Fibroblast of skin of back (primary cell): ENCODE measurements at regions not wholly inside any gene's neighbourhood (a gene's known extent, or its start where the extent isn't known, plus 50 kb on each side); places are given as distances from the start of the nearest gene placed in this dataset.
"Not testable (repeated sequence)": the region's sequence is repeated elsewhere in the genome, so short reads cannot be mapped to it uniquely, and the experiment has no call there.

ENCODE experiments used
- DNase-seq: peaks from one replicate; pipeline ENCODE4 v3.0.0-alpha.2; 2013

DNA sequence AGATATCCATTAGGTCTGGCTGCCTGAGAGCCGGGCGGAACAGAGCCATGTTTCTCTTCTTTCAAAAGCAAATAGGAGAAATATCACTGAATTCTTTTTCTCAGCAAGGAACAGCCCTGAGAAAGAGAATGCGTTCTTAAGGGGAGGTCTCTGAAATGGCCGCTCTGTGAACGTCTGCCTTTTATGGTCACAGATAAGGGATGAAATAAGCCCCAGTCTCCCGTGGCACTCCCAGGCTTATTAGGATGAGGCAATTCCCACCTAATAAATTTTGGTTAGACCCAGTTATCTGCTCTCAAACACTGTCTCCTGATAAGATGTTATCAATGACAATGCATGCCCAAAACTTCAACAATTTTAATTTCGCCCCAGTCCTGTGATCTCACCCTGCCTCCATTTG lies 133.4 kb upstream of the KCNJ18 start:
- DNase-seq: not testable (repeated sequence)

DNA sequence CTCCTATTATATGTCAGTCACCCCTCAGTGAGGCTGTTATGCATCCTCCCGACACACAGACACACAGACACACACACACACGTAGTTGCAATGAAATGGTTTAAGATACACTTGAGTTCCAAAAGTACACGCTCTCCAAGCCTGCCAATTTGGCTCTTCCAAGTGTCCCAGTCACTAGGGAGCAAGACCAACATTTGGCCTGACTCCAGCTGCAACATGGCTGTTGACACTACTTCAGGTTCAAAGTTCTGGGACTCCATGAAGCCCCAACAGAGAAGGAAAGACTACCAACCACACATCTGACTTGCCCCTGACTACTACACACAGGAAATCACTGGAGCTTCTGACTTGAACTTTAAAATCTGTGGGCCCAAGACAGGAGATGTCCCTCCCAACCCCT lies 128.1 kb upstream of the KCNJ18 start:
- no peak for DNase-seq

DNA sequence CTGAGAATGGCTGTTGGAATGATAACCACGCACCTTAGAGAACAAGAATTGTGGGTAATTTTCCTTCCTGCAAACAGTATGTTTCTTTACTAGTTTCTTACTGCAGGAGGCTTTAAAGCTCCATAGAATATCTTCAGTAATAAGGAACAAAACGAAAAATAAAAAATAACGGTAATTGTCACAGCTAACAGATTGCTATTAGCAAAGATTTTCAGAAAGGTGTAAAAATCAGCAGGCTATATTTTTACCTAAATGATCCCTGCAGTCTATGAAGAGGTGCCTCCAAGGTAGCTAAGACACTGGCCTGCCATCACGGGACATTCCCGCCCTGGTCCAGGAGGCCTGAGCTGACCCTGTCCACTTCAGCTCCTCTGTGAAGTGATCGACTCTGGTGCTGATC lies 127.6 kb upstream of the KCNJ18 start:
- DNase-seq: not testable (repeated sequence)

DNA sequence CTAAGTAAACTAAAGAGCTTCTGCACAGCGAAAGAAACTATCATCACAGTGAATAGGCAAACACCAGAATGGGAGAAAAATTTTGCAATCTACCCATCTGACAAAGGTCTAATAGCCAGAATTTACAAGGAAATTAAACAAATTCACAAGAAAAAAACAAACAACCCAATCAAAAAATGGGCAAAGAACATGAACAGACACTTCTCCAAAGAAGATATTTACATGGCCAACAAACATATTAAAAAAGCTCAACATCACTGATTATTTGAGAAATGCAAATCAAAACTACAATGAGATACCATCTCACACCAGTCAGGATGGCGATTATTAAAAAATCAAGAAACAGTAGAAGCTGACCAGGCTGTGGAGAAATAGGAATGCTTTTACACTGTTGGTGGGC lies 121.9 kb upstream of the KCNJ18 start:
- DNase-seq: not testable (repeated sequence)

DNA sequence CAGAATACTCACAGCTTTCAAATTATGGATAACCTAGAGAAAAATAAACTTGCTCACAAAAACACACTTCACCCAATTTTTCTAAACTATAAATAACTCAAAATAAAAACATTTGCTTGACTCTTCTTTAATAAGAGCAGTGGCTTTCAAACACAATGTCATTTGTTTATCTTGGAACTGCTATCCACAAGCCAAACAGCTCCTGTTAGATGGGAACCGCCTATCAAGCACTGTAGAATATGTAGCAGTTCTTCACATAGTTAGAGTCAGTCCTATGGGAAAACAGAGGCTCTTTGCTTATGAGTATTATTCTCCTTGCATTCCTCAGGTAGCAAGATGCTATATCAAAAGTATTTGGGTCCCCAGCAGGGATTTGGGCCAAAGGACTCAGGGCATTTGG lies 120.2 kb upstream of the KCNJ18 start:
- DNase-seq: not testable (repeated sequence)

DNA sequence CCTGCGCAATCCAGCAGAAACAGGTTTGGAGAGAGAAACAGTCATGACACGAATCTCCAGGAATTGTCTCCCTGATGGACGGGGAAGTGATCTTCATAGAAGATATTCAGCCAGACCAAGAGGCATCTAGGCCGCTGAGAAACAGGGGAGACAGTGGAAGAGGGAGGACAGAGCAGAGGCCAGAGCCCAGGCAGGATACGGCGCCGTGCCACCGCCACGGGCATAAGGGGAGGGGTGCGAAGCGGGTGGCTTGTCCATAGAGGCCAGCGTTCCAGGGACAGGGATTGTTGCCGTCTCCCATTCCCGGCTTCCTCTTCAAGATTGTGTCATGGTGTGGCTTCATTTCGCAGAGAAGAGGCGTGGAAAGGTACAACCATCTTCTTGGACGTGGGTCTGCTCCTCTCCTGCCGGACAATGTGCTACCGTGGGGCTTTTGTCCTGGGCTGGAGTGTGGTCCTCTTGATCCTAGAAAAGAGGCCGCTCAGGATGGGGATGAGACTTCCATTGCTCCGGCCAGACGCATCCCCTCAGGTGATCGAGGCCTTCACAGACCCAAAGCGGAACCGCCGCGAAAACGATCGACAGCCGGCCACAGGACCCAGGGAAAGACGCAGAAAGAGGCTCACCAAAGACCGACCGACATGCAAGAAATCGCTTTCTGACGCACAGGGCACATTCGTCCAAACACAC lies 118.9 kb upstream of the KCNJ18 start:
- DNase-seq: not testable (repeated sequence)

DNA sequence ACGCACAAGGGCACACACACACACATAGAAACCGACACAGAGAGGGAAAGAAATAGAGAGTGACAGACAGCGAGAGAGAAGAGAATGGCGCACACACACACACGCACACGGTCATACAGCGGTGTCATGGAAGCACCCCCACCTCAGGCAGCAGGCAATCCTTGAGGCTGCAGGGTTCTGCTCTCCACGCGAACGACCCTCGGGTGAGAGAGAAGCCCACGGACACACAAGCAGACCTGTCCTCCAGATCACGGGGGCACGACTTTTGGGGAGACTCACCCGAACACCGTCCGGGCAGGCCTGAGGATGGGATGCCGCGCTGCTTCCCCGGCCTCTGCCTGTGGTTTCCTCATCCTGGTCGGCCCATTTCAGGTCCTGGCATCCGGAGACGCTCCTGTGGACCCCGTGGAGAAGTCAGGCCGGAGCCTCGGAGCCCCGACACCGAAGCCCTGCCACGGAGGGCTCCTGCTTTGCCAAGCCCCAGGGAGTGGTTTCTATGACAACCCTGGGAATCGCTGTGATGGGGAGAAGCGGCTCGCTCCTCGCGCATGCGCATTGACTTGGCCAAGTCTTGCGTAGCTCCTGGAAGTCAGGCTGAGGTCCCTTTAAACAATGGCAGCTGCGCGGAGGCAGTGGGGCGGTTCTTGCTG lies 118.2 kb upstream of the KCNJ18 start:
- DNase-seq: peak; percentile 72

DNA sequence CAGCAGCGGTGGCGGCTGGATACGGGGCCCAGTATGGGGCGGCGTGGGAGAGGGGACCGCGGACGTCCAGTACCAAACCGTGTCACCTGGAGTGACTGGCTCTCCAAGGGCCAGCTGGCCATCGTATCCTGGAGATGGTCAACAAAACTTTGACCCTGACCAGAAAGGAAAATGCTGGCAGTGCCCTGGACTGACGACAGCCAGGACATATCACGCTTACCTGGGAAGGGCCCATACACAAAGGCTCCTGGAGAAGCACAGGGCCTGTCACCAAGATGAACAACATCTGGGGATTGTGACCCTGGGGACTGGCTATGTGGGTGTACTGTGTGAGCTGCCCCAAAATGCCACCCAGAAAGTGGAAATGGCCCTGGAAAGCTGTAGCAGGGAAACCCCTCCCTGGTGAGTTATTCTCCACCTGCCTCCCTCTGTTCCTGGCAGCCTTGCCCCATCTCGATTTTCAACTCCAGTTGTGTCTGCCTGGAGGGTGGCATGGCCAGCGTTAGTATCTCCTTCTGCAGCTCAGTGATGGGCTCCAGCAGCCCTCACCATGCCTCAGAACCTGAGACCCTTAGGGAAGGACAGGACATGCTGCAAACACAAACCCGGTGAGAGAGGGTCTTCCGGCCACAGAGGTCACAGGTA lies 117.6 kb upstream of the KCNJ18 start:
- DNase-seq: not testable (repeated sequence)

DNA sequence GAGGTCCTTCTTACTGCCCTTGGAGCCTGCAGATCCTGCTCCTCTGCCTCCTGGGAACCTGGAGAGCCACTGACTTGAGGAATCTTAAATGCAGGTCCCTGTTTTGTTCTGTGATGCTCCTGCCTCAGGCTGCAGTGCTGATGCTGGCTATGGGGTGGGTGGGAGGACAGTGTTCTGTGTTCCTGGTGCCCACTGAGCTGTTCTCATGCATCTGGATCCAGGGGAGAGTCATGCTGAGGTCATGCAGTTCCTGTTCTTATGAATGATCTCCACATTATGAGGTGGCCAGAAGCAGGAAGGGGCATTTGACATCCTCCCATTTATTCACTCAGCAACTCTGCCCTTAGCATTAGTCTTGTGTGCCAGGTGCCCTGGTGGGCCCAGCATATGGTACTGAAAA lies 113.5 kb upstream of the KCNJ18 start:
- not testable (repeated sequence) for DNase-seq

DNA sequence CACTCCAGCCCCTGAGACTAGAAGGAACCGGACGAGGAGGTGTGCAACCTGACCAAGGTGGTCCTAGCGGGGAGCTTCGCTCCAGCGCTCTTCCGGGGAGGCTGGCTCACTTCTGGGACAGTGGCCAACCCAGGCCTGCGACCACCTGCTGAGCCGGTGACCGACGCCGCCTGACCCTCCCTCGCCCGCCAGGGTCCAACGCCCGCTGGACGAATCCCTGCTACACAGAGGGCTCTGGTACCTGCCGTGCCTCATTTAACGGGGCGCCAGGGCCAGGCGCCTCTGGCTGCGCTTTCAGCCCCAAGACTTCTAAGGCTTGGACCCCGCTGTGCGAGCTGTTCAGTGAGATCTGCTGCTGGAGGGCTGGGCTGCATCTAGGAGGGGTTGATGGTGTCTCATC lies 99.5 kb upstream of the KCNJ18 start:
- DNase-seq: no peak

DNA sequence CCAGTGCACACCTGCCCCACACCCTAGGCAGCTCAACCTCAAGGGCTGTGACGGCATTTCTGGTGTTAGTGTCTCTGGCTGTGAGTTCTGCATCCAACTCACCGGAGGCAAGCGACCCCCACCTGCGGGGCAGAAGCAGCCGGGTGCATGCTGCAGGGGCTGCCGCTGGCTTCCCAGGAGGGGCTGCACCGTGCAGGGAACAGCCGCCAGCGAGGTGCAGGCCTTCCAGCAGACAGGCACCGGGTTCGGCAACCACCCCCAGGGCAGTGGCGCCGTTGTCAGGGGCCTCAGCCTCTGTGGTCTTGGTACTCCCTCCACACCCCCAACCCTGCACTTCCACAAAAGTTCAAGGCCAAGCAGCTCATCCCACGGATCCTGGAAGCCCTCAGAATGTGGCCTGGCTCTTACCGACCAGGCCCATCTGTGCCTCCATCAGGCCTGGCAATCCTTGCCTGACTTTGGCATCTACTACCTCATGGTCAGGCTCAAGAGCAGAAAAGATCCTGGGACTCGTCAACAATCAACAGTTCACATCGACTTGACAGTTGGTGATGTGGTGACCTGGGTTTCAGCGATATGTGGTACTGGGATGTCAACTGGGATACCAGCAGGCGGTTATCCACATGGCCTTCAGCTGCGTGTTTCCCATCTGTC lies 98.7 kb upstream of the KCNJ18 start:
- DNase-seq: not testable (repeated sequence)

DNA sequence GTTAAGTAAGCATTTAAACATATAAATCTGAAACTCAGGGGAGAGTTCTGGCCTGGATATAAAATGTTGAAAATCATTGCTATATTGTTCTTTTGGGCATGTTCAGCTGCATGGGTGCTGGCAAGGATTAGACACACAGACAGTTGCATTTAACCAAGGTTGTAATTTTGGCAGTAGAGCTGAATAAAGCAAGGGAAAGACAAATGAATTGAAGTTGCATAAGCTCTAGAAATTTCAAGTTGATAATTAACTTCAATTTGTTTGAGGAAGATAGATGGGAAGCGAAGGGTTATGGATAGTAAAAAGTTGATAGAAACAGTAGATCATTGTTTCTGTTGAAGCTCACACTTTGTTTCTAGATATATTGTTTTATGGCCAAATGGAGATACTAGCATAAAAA lies 97.2 kb upstream of the KCNJ18 start:
- DNase-seq: no peak

DNA sequence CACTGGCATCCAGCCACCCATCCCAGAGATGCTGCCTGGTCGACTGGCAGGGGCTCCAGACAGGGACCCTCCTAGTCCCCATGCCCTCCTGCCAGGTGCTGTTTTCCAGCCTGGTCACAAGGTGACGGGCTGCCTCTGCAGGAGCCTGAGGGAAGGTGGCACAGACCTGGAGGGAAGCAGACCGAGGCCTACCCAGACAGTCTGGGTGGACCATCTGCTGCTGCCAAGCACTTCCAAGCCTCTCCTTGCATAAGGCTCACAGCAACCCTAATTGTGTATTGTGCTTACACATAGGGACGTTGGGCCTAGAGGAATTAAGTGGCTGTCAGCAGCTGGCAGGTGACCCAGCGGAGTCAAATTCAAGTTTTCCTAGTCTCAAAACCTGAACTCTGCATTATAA lies 90.1 kb upstream of the KCNJ18 start:
- no peak for DNase-seq

DNA sequence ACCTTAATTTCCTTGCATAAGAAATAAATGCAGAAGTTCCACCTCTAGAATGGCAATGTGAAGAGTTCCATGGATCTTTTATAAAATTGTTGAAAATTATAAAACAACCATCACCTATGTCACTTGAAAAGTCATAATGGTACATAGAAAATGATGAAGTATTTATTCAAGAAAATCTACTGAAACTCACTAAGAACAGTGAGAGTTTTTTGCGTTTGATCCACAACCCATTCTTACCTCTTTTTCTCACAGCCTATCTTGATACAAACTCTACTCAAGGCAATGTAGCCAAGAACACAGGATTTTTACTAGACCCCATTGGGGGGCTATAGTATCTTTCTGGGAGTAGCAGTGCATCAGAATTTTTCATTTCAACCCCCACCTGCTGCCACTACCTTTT lies 89.0 kb upstream of the KCNJ18 start:
- not testable (repeated sequence) for DNase-seq

DNA sequence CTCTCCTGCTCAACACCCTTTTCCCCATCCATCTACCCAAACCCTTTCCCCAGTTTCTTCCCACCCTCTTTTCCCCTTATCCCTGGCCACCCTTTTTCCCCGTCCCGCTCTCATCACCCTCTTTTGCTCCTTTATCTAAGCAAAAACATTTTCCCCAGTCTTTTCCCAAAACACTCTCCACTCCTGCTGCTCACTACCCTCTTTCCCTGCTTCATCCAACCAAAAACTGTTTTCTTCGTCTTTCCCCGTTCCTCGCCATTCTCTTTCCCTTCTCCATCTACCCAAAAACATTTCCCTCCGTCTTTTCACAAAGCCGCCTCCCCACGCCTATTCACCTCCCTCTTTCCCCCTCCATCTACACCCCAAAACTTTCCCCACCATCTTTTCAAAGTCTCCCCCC lies 80.9 kb upstream of the KCNJ18 start:
- not testable (repeated sequence) for DNase-seq

DNA sequence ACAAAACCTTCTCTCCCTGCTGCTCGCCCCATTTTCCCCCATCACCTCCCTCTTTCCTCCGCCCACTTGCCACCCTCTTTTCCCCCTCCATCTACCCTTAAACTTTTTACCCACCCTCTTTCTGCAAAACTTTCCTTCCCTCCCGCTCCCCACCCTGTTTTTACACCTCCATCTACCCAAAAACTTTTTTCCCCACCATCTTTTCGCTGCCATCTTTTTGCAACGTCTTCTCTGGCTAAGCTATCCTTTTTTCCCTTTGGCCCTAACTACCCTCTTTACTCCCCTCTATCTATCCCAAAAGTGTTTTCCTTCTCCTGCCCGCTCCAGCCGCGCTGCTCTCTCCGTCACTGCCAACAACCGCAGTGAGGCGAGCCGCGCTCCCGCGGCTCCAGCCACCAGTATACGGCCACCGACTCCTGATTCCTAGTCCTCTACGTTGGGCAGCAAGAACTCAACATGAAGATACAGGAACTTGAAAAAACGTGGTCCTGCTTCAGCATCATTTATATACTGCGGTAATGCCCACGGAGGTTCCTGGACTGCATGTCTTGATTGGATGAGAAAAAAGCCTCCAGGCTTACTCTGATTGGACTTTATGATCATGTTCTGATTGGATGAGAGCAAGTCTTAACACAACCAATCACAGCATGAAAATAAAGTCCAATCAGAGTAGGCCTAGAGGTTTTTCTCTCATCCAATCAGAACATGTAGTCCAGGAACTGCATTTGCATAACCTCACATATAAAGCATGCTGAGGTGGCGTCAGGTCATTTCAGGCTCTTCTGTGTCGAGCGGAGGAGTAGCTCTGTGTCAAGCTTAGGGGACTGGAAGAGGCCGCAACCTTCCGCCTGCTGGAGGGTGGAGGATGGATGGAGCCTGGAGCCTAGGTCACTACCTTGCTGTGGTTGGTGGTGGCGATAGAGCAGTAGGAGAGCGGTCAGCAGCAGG lies 79.9 kb upstream of the KCNJ18 start:
- not testable (repeated sequence) for DNase-seq

DNA sequence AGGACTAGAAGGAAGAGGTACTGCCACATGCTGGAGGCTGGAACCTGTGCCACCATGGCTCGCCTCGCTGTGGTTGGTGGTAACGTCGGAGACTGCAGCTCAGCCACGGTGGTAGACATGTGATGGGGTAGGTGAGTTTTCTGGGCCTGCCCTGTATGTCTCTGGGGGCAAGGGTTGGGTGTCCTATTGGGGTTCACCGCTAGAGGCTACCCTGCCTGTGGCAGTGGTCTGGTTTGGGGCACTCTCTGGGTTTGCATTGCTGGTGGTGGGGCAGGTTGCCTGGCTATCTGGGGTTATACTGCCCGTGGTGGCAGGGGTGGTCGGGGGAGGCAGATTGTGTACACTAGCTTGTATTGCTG lies 79.3 kb upstream of the KCNJ18 start:
- no peak for DNase-seq

DNA sequence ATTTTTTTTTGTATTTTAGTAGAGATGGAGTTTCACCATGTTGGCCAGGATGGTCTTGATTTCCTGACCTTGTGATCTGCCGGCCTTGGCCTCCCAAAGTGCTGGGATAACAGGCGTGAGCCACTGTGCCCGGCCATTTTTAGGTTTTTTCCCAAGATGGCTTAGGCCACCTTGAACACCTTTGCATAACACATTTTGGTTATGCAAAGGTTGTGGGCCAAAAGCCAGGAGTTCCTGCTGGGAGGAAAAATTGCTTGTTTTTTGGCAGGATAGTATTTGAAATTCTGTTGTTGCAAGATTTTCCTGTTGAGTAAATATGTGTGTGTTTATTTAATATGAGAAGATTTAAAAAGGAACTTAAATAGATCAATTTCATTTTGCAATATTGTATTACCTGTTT lies 65.3 kb upstream of the KCNJ18 start:
- DNase-seq: not testable (repeated sequence)
